ENCODE measurements at regions not wholly inside any gene's neighbourhood (a gene's known extent, or its start where the extent isn't known, plus 50 kb on each side); places are given as distances from the start of the nearest gene placed in this dataset.

GRCh38 chr1:29541631-29542030 lies 305.3 kb downstream of the PTPRU start:
- 76% methylated on average over 7 of the region's 7 CpGs for WGBS
- Histone ChIP-seq H3K27me3 (ENCODE audit: control insufficient read depth in 4 of 4, insufficient read depth in 4 of 4, low read length in 3 of 4) (no peaks in the 10 kb centered on the region), H3K4me3 (ENCODE audit: low read depth in 1 of 3, low read length in 3 of 3) (no peak overlapping the region), H3K36me3 (ENCODE audit: control insufficient read depth in 4 of 4, insufficient read depth in 3 of 4, low read depth in 1 of 4, low read length in 3 of 4) (no peaks in the 10 kb centered on the region), H3K9me3 (ENCODE audit: control insufficient read depth in 4 of 4, low read length in 3 of 4) (peaks cover 0 to 5% (median 0%) of the 10 kb centered on the region in 4 donors), H3K27ac (ENCODE audit: low read depth in 1 of 2, low read length in 2 of 2) (no peak overlapping the region), H3K9ac (ENCODE audit: low read depth in 1 of 2, low read length in 2 of 2) (no peak overlapping the region), H3K4me1 (ENCODE audit: control insufficient read depth in 4 of 4, insufficient read depth in 4 of 4, low read length in 3 of 4) (no peaks in the 10 kb centered on the region)
- no peak for DNase-seq (ENCODE audit: low spot score)
- TF ChIP-seq HNF4G (IDR thresholded peaks at IDR 0.05) (no peak), RXRA (IDR thresholded peaks at IDR 0.05) (no peak), HNF4A (conservative IDR thresholded peaks at IDR 0.05) (no peak), EGR1 (IDR thresholded peaks at IDR 0.05; ENCODE audit: low read depth in 2 of 2) (no peak), TAF1 (conservative IDR thresholded peaks at IDR 0.05) (no peak), ATF3 (IDR thresholded peaks at IDR 0.05) (no peak), RAD21 (IDR thresholded peaks at IDR 0.05) (no peak), GABPA (IDR thresholded peaks at IDR 0.05 in 1 of 2, conservative IDR thresholded peaks at IDR 0.05 in 1 of 2) (no peak), FOXA2 (IDR thresholded peaks at IDR 0.05) (no peak), SP1 (IDR thresholded peaks at IDR 0.05) (no peak), FOXA1 (IDR thresholded peaks at IDR 0.05) (no peak), YY1 (IDR thresholded peaks at IDR 0.05) (no peak)
- TF ChIP-seq, protein P1, sequence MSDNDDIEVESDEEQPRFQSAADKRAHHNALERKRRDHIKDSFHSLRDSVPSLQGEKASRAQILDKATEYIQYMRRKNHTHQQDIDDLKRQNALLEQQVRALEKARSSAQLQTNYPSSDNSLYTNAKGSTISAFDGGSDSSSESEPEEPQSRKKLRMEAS (IDR thresholded peaks at IDR 0.05), result no peak
- TF ChIP-seq, protein P2, sequence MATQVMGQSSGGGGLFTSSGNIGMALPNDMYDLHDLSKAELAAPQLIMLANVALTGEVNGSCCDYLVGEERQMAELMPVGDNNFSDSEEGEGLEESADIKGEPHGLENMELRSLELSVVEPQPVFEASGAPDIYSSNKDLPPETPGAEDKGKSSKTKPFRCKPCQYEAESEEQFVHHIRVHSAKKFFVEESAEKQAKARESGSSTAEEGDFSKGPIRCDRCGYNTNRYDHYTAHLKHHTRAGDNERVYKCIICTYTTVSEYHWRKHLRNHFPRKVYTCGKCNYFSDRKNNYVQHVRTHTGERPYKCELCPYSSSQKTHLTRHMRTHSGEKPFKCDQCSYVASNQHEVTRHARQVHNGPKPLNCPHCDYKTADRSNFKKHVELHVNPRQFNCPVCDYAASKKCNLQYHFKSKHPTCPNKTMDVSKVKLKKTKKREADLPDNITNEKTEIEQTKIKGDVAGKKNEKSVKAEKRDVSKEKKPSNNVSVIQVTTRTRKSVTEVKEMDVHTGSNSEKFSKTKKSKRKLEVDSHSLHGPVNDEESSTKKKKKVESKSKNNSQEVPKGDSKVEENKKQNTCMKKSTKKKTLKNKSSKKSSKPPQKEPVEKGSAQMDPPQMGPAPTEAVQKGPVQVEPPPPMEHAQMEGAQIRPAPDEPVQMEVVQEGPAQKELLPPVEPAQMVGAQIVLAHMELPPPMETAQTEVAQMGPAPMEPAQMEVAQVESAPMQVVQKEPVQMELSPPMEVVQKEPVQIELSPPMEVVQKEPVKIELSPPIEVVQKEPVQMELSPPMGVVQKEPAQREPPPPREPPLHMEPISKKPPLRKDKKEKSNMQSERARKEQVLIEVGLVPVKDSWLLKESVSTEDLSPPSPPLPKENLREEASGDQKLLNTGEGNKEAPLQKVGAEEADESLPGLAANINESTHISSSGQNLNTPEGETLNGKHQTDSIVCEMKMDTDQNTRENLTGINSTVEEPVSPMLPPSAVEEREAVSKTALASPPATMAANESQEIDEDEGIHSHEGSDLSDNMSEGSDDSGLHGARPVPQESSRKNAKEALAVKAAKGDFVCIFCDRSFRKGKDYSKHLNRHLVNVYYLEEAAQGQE (IDR thresholded peaks at IDR 0.05), result no peak
- TF ChIP-seq, protein P3, sequence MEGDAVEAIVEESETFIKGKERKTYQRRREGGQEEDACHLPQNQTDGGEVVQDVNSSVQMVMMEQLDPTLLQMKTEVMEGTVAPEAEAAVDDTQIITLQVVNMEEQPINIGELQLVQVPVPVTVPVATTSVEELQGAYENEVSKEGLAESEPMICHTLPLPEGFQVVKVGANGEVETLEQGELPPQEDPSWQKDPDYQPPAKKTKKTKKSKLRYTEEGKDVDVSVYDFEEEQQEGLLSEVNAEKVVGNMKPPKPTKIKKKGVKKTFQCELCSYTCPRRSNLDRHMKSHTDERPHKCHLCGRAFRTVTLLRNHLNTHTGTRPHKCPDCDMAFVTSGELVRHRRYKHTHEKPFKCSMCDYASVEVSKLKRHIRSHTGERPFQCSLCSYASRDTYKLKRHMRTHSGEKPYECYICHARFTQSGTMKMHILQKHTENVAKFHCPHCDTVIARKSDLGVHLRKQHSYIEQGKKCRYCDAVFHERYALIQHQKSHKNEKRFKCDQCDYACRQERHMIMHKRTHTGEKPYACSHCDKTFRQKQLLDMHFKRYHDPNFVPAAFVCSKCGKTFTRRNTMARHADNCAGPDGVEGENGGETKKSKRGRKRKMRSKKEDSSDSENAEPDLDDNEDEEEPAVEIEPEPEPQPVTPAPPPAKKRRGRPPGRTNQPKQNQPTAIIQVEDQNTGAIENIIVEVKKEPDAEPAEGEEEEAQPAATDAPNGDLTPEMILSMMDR (IDR thresholded peaks at IDR 0.05; ENCODE audit: low read depth, low read length, missing input control), result no peak

- 87% methylated on average over 10 of the region's 10 CpGs for WGBS
These were observed 304.6 kb downstream of the PTPRU start for GRCh38 chr1:29540801-29541357.

More at GRCh38 chr1:29540801-29541357, 304.6 kb downstream of the PTPRU start:
- no peak for TF ChIP-seq ZBTB33 (IDR thresholded peaks at IDR 0.05)
- no peak for TF ChIP-seq JUND (IDR thresholded peaks at IDR 0.05)
- no peak for TF ChIP-seq RAD21 (IDR thresholded peaks at IDR 0.05)
- no peak for TF ChIP-seq ATF3 (IDR thresholded peaks at IDR 0.05)
- TF ChIP-seq FOXA2 (IDR thresholded peaks at IDR 0.05), result no peak
- TF ChIP-seq TAF1 (conservative IDR thresholded peaks at IDR 0.05), result no peak
- Histone ChIP-seq H3K27ac (ENCODE audit: low read depth in 1 of 2, low read length in 2 of 2) (no peak overlapping the region), H3K36me3 (ENCODE audit: control insufficient read depth in 4 of 4, insufficient read depth in 3 of 4, low read depth in 1 of 4, low read length in 3 of 4) (no peaks in the 10 kb centered on the region), H3K4me3 (ENCODE audit: low read depth in 1 of 3, low read length in 3 of 3) (no peak overlapping the region), H3K27me3 (ENCODE audit: control insufficient read depth in 4 of 4, insufficient read depth in 4 of 4, low read length in 3 of 4) (no peaks in the 10 kb centered on the region), H3K9ac (ENCODE audit: low read depth in 1 of 2, low read length in 2 of 2) (no peak overlapping the region), H3K9me3 (ENCODE audit: control insufficient read depth in 4 of 4, low read length in 3 of 4) (peaks cover 0 to 5% (median 0%) of the 10 kb centered on the region in 4 donors), H3K4me1 (ENCODE audit: control insufficient read depth in 4 of 4, insufficient read depth in 4 of 4, low read length in 3 of 4) (no peaks in the 10 kb centered on the region)
- no peak for DNase-seq (ENCODE audit: low spot score)
